Immature natural killer cell (primary cell): ENCODE measurements at regions not wholly inside any gene's neighbourhood (a gene's known extent, or its start where the extent isn't known, plus 50 kb on each side); places are given as distances from the start of the nearest gene placed in this dataset.

Experiments used
- DNase-seq, 3 donors: peaks; one replicate each; pipeline ENCODE4 v3.0.0; 2022; ENCODE audit warnings: mixed read lengths in 1 of 3
- H3K27ac Mint-ChIP-seq, 6 donors: one replicate each; pipeline ENCODE4 v1.8.0; 2020; ENCODE audit warnings: mixed read lengths in 6 of 6, mild to moderate bottlenecking in 5 of 6, inconsistent platforms in 4 of 6, moderate library complexity in 3 of 6
- H3K27me3 Mint-ChIP-seq, 3 donors: one replicate each; pipeline ENCODE4 v1.8.0; 2020 to 2021; ENCODE audit warnings: low read depth in 3 of 3, mild to moderate bottlenecking in 3 of 3, mixed read lengths in 3 of 3, moderate library complexity in 3 of 3, inconsistent platforms in 1 of 3
- H3K36me3 Mint-ChIP-seq, 3 donors: one replicate each; pipeline ENCODE4 v1.8.0; 2020; ENCODE audit warnings: mixed read lengths in 3 of 3, inconsistent platforms in 2 of 3, mild to moderate bottlenecking in 2 of 3
- H3K4me1 Mint-ChIP-seq, 2 donors: one replicate each; pipeline ENCODE4 v1.8.0; 2020; ENCODE audit warnings: inconsistent platforms in 2 of 2, mild to moderate bottlenecking in 2 of 2, mixed read lengths in 2 of 2, moderate library complexity in 1 of 2
- H3K4me3 Mint-ChIP-seq, 5 donors: one replicate each; pipeline ENCODE4 v1.8.0; 2020; ENCODE audit warnings: mild to moderate bottlenecking in 5 of 5, mixed read lengths in 5 of 5, inconsistent platforms in 3 of 5, moderate library complexity in 3 of 5
- H3K9me3 Mint-ChIP-seq, 6 donors: one replicate each; pipeline ENCODE4 v1.8.0; 2020; ENCODE audit warnings: mild to moderate bottlenecking in 6 of 6, mixed read lengths in 6 of 6, inconsistent platforms in 4 of 6, moderate library complexity in 3 of 6

GRCh38 chr14:82830596-82830995 lies 1296.9 kb upstream of the SEL1L start:
- no peaks in the 10 kb centered on the region for H3K36me3 Mint-ChIP-seq
- peaks cover 1 to 15% (median 8%) of the 10 kb centered on the region in 6 donors for H3K9me3 Mint-ChIP-seq
- H3K4me1 Mint-ChIP-seq = no peaks in the 10 kb centered on the region
- no peak overlapping the region for H3K27ac Mint-ChIP-seq
- no peak for DNase-seq
- H3K4me3 Mint-ChIP-seq = no peak overlapping the region
- H3K27me3 Mint-ChIP-seq = peaks cover 0 to 4% (median 0%) of the 10 kb centered on the region in 3 donors

- no peak for DNase-seq
- peaks cover 0 to 38% (median 5%) of the 10 kb centered on the region in 6 donors for H3K9me3 Mint-ChIP-seq
- H3K27ac Mint-ChIP-seq = no peak overlapping the region
- no peaks in the 10 kb centered on the region for H3K4me1 Mint-ChIP-seq
- no peaks in the 10 kb centered on the region for H3K27me3 Mint-ChIP-seq
- no peaks in the 10 kb centered on the region for H3K36me3 Mint-ChIP-seq
- no peak overlapping the region for H3K4me3 Mint-ChIP-seq
Observed at GRCh38 chr14:82836256-82836950, 1302.8 kb upstream of the SEL1L start.

GRCh38 chr14:82837611-82838140 lies 1304.0 kb upstream of the SEL1L start:
- H3K27me3 Mint-ChIP-seq = no peaks in the 10 kb centered on the region
- peaks cover 0 to 39% (median 7%) of the 10 kb centered on the region in 6 donors for H3K9me3 Mint-ChIP-seq
- no peak for DNase-seq
- H3K4me1 Mint-ChIP-seq = no peaks in the 10 kb centered on the region
- H3K27ac Mint-ChIP-seq = no peak overlapping the region
- H3K36me3 Mint-ChIP-seq = no peaks in the 10 kb centered on the region
- no peak overlapping the region for H3K4me3 Mint-ChIP-seq

DNA sequence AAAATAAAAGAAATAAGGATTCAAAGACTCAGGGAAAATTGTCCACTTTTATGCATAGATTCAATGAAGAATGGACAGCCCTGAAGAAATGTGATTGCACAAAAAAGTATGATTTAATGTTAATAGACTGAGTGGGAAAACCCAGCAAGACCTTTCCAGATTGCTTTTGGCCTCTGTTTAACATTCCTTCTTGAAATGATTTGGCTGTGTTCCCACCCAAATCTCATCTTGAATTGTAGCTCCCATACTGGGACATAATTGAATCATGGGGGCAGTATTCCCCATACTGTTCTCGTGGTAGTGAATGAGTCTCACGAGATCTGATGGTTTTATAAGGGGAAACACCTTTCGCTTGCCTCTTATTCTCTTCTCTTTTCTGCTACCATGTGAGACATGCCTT lies 1316.9 kb upstream of the SEL1L start:
- no peak overlapping the region for H3K4me3 Mint-ChIP-seq
- H3K9me3 Mint-ChIP-seq = peaks cover 4 to 21% (median 14%) of the 10 kb centered on the region in 6 donors
- H3K36me3 Mint-ChIP-seq = no peaks in the 10 kb centered on the region
- H3K4me1 Mint-ChIP-seq = no peaks in the 10 kb centered on the region
- no peak overlapping the region for H3K27ac Mint-ChIP-seq
- no peaks in the 10 kb centered on the region for H3K27me3 Mint-ChIP-seq
- no peak for DNase-seq

DNA sequence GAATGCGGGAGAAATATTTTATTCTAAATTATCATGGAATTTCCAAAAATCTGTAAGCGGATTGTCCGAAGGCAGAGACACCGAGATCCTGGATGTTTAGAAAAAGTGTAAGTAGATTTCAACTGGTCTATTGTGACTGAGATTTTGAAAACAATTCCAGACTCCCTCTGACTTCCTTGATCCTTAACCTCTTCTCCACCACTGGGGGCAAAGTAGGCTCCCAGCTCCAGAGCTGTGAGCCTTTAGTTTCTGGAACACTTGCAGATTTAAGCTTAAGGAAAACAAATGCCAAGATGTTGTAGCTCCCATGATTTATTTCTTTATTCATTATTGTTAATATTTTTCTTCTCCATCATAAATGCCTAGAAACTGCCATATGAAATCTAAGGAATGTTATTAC lies 1320.5 kb upstream of the SEL1L start:
- Mint-ChIP-seq H3K36me3 (peaks cover 0 to 2% (median 0%) of the 10 kb centered on the region in 3 donors), H3K9me3 (peaks cover 3 to 28% (median 15%) of the 10 kb centered on the region in 6 donors), H3K4me3 (no peak overlapping the region), H3K4me1 (no peaks in the 10 kb centered on the region), H3K27ac (no peak overlapping the region), H3K27me3 (no peaks in the 10 kb centered on the region)
- DNase-seq = no peak

DNA sequence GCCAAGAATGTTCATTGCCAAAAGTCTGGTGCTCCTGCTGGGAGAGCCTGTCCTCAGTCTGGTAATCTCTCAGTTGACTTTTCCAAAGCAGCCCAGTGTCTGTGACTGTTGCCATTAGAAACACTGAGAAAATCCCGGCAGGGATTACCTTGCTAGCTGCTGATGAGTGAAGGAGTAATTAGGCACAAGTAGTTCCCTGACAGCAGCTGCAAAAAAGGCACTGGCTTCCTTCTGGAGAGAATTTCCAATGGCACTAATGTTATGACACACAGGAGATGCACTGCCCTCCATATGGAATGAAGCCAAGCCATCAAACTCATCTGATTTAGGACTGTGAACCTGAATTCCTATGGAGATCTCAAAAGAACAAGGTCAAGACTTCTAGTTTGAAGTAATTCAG lies 1321.2 kb upstream of the SEL1L start:
- Mint-ChIP-seq H3K27ac (no peak overlapping the region), H3K36me3 (peaks cover 0 to 2% (median 0%) of the 10 kb centered on the region in 3 donors), H3K4me3 (no peak overlapping the region), H3K27me3 (no peaks in the 10 kb centered on the region), H3K4me1 (no peaks in the 10 kb centered on the region), H3K9me3 (peaks cover 2 to 27% (median 12%) of the 10 kb centered on the region in 6 donors)
- DNase-seq = no peak

- H3K27ac Mint-ChIP-seq = no peak overlapping the region
- peaks cover 0 to under 1% (median 0%) of the 10 kb centered on the region in 3 donors for H3K27me3 Mint-ChIP-seq
- H3K9me3 Mint-ChIP-seq = peaks cover 3 to 34% (median 14%) of the 10 kb centered on the region in 6 donors
- no peak overlapping the region for H3K4me3 Mint-ChIP-seq
- DNase-seq = no peak
- H3K4me1 Mint-ChIP-seq = no peaks in the 10 kb centered on the region
- H3K36me3 Mint-ChIP-seq = peaks cover 0 to 2% (median 0%) of the 10 kb centered on the region in 3 donors
Observed at GRCh38 chr14:82855912-82856391, 1322.3 kb upstream of the SEL1L start.

- Mint-ChIP-seq H3K4me3 (no peak overlapping the region), H3K36me3 (peaks cover 0 to 2% (median 0%) of the 10 kb centered on the region in 3 donors), H3K27me3 (peaks cover 0 to 2% (median 0%) of the 10 kb centered on the region in 3 donors), H3K9me3 (peaks cover 7 to 51% (median 14%) of the 10 kb centered on the region in 6 donors), H3K4me1 (no peaks in the 10 kb centered on the region), H3K27ac (no peak overlapping the region)
- no peak for DNase-seq
Observed at GRCh38 chr14:82861313-82861712, 1327.7 kb upstream of the SEL1L start.

DNA sequence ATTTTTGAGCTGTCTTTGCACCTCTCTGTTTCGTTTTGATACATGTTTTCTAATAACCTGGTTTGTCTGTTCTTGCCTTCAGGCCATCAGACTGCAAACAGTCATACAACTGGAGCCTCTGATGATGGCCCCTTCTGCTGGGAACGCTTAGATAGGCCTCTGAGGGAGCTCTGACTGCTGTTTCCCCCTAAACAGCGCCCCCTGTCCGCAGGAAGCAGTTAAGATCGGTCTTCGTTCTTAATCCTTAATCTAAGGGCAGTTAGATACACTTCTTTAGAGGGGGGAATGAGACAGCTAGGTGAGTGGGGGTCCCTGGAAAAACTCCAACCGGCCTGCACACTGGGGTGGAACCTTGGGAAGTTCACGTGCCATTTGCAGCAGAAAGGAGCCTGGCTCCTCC lies 1338.8 kb upstream of the SEL1L start:
- Mint-ChIP-seq H3K9me3 (peaks cover 5 to 34% (median 13%) of the 10 kb centered on the region in 6 donors), H3K36me3 (no peaks in the 10 kb centered on the region), H3K4me1 (no peaks in the 10 kb centered on the region), H3K4me3 (no peak overlapping the region), H3K27ac (no peak overlapping the region), H3K27me3 (no peaks in the 10 kb centered on the region)
- DNase-seq = no peak

DNA sequence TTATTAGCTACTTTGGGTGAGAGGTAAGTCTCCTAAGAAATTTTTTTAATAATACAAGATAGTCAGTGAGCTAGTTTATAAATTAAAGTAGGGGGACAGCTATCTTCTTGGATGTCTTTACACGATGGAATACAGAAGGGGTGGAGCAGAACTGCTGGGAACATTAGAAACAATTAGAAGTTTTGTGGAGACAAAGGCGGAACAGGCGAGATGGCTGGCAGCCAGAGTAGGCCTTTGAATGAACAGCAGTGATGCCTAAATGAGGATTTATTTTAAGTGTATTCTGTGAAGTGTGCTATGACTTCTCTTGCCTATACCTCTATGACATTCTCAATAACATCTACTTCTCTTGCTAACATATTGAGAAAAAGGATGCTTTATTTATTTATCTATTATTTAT lies 1345.3 kb upstream of the SEL1L start:
- no peaks in the 10 kb centered on the region for H3K36me3 Mint-ChIP-seq
- H3K4me1 Mint-ChIP-seq = no peaks in the 10 kb centered on the region
- H3K27me3 Mint-ChIP-seq = no peaks in the 10 kb centered on the region
- no peak overlapping the region for H3K4me3 Mint-ChIP-seq
- no peak for DNase-seq
- peaks cover 7 to 35% (median 22%) of the 10 kb centered on the region in 6 donors for H3K9me3 Mint-ChIP-seq
- no peak overlapping the region for H3K27ac Mint-ChIP-seq

DNA sequence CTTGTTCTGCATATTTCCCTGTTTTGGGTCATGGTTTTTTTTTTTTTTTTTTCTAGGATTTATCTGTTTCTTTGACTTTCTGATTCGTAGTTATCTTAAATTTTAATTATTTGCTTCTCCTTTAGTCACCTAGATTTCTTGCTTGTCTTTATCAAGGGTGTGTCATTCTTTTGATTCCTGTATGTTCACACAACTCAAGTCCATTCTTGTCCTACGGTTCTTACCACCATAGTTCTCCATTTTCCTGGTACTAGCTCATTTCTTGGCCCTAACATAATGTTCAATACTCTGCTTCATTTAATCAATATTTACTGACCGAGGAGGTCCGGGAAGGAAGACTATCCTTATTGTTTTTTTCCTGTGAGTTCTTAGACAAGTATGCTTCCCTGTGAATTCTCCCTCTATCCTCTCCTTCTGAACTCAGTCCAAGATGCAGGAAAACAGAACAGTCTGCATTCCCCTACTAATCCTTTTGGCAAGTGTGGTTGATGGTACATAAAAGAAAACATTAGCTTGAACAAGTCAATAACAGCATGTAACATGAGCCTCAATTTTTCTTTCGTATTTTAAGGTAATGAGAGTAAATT lies 1346.4 kb upstream of the SEL1L start:
- Mint-ChIP-seq H3K36me3 (no peaks in the 10 kb centered on the region), H3K9me3 (peaks cover 5 to 41% (median 21%) of the 10 kb centered on the region in 6 donors), H3K4me3 (no peak overlapping the region), H3K27ac (no peak overlapping the region), H3K4me1 (no peaks in the 10 kb centered on the region), H3K27me3 (no peaks in the 10 kb centered on the region)
- DNase-seq = no peak

- no peaks in the 10 kb centered on the region for H3K36me3 Mint-ChIP-seq
- DNase-seq = no peak
- H3K4me3 Mint-ChIP-seq = no peak overlapping the region
- no peak overlapping the region for H3K27ac Mint-ChIP-seq
- peaks cover 16 to 52% (median 25%) of the 10 kb centered on the region in 6 donors for H3K9me3 Mint-ChIP-seq
- no peaks in the 10 kb centered on the region for H3K4me1 Mint-ChIP-seq
- H3K27me3 Mint-ChIP-seq = peaks cover 0 to 3% (median 0%) of the 10 kb centered on the region in 3 donors
Observed at GRCh38 chr14:82886670-82887069, 1353.0 kb upstream of the SEL1L start.

DNA sequence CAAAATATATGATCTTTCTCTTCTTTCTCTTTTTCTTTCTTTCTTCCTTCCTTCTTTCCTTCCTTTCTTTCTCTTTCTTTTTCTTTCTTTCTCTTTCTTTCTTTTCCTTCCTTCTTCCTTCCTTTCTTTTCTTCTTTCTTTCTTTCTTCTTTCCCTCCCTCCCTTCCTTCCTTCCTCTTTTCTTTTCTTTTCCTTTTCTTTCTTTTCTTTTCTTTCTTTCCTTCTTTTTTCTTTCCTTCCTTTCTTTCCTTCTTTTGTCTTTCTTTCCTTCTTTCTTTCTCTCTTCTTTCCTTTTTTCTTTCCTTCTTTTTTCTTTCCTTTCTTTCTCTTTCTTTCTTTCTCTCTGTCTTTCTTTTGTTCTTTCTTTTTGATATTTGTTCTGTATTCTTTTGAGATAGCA lies 1356.0 kb upstream of the SEL1L start:
- Mint-ChIP-seq H3K27me3 (peaks cover 0 to 3% (median 0%) of the 10 kb centered on the region in 3 donors), H3K27ac (no peak overlapping the region), H3K4me1 (no peaks in the 10 kb centered on the region), H3K9me3 (peaks cover 5 to 46% (median 23%) of the 10 kb centered on the region in 6 donors), H3K4me3 (no peak overlapping the region), H3K36me3 (no peaks in the 10 kb centered on the region)
- no peak for DNase-seq

GRCh38 chr14:82896476-82896875 lies 1362.8 kb upstream of the SEL1L start:
- Mint-ChIP-seq H3K4me3 (no peak overlapping the region), H3K4me1 (no peaks in the 10 kb centered on the region), H3K36me3 (peaks cover 0 to 3% (median 0%) of the 10 kb centered on the region in 3 donors), H3K9me3 (peaks cover 2 to 41% (median 11%) of the 10 kb centered on the region in 6 donors), H3K27ac (no peak overlapping the region), H3K27me3 (peaks cover 0 to 3% (median 0%) of the 10 kb centered on the region in 3 donors)
- no peak for DNase-seq
